A673 (cell line): ENCODE measurements at regions not wholly inside any gene's neighbourhood (a gene's known extent, or its start where the extent isn't known, plus 50 kb on each side); places are given as distances from the start of the nearest gene placed in this dataset.

Experiments used
- CTCF ChIP-seq: fragments of 300-800, 200-600 bp; sonication (generic); conservative IDR thresholded peaks from 2 replicates; pipeline ENCODE4 v1.5.1; 2017; ENCODE audit warnings: low read depth, mild to moderate bottlenecking, antibody characterized with exemption, low read length, moderate library complexity, mixed read lengths
- EZH2 ChIP-seq: fragments of 200-600 bp; sonication (generic); IDR thresholded peaks from 2 replicates; pipeline ENCODE4 v1.6.1; 2017; ENCODE audit warnings: borderline replicate concordance, low read depth, mild to moderate bottlenecking, mixed read lengths, antibody characterized with exemption, low read length; ENCODE audit not compliant: poor library complexity, severe bottlenecking

GRCh38 chr18:67864677-67865340, 348.3 kb upstream of the DSEL start:
- TF ChIP-seq CTCF, result no peak
- no peak for TF ChIP-seq EZH2
